CD8-positive, alpha-beta memory T cell (primary cell): ENCODE measurements at regions not wholly inside any gene's neighbourhood (a gene's known extent, or its start where the extent isn't known, plus 50 kb on each side); places are given as distances from the start of the nearest gene placed in this dataset.

ENCODE experiments used
- CTCF ChIA-PET: fragments of 350-600 bp; sonication (Branson Sonifier 250); formaldehyde crosslinking; loops from one replicate; lab custom pipeline; 2021; ENCODE audit warnings: antibody characterized with exemption; lab: Charles Lee
- POLR2A ChIA-PET: fragments of 350-600 bp; sonication (Branson Sonifier 250); formaldehyde crosslinking; loops from one replicate; lab custom pipeline; 2021; ENCODE audit warnings: antibody characterized with exemption; lab: Charles Lee
- DNase-seq, 5 donors: peaks; one replicate each; pipeline versions ENCODE4 v3.0.0 to v3.0.0-alpha.2; 2020 to 2022; ENCODE audit warnings: mixed read lengths in 1 of 5
- H3K27ac ChIP-seq: one replicate; pipeline ENCODE4 v1.7.0; 2013; ENCODE audit warnings: low read depth, mild to moderate bottlenecking, low read length, moderate library complexity
- H3K27me3 ChIP-seq: 2 replicates; pipeline ENCODE4 v1.7.0; 2013; ENCODE audit warnings: low read length, mild to moderate bottlenecking; ENCODE audit not compliant: insufficient read depth, poor library complexity, severe bottlenecking
- H3K36me3 ChIP-seq: 2 replicates; pipeline ENCODE4 v1.7.0; 2013; ENCODE audit warnings: mild to moderate bottlenecking, low read length, moderate library complexity; ENCODE audit not compliant: insufficient read depth
- H3K4me1 ChIP-seq: 2 replicates; pipeline ENCODE4 v1.7.0; 2013; ENCODE audit warnings: mild to moderate bottlenecking, low read length, moderate library complexity; ENCODE audit not compliant: insufficient read depth
- H3K4me3 ChIP-seq: 2 replicates; pipeline ENCODE4 v1.7.0; 2013; ENCODE audit warnings: mild to moderate bottlenecking, low read length
- H3K9me3 ChIP-seq: 2 replicates; pipeline ENCODE4 v1.7.0; 2013; ENCODE audit warnings: mild to moderate bottlenecking, low read length
- H3K27ac Mint-ChIP-seq, 8 donors: one replicate each; pipeline ENCODE4 v1.8.0; 2020 to 2021; ENCODE audit warnings: mixed read lengths in 8 of 8, mild to moderate bottlenecking in 6 of 8, inconsistent platforms in 3 of 8, moderate library complexity in 3 of 8
- H3K27me3 Mint-ChIP-seq, 2 donors: one replicate each; pipeline ENCODE4 v1.8.0; 2020 to 2021; ENCODE audit warnings: mixed read lengths in 2 of 2, mild to moderate bottlenecking in 1 of 2, moderate library complexity in 1 of 2
- H3K36me3 Mint-ChIP-seq, 3 donors: one replicate each; pipeline ENCODE4 v1.8.0; 2020 to 2021; ENCODE audit warnings: mixed read lengths in 3 of 3, inconsistent platforms in 1 of 3, mild to moderate bottlenecking in 1 of 3
- H3K4me1 Mint-ChIP-seq, 3 donors: one replicate each; pipeline ENCODE4 v1.8.0; 2020 to 2021; ENCODE audit warnings: mixed read lengths in 3 of 3, inconsistent platforms in 1 of 3, mild to moderate bottlenecking in 1 of 3
- H3K4me3 Mint-ChIP-seq, 7 donors: one replicate each; pipeline ENCODE4 v1.8.0; 2020 to 2021; ENCODE audit warnings: mixed read lengths in 7 of 7, mild to moderate bottlenecking in 6 of 7, moderate library complexity in 4 of 7, inconsistent platforms in 2 of 7
- H3K9me3 Mint-ChIP-seq, 5 donors: one replicate each; pipeline ENCODE4 v1.8.0; 2020 to 2022; ENCODE audit warnings: mixed read lengths in 5 of 5, mild to moderate bottlenecking in 3 of 5, moderate library complexity in 2 of 5, inconsistent platforms in 1 of 5

DNA sequence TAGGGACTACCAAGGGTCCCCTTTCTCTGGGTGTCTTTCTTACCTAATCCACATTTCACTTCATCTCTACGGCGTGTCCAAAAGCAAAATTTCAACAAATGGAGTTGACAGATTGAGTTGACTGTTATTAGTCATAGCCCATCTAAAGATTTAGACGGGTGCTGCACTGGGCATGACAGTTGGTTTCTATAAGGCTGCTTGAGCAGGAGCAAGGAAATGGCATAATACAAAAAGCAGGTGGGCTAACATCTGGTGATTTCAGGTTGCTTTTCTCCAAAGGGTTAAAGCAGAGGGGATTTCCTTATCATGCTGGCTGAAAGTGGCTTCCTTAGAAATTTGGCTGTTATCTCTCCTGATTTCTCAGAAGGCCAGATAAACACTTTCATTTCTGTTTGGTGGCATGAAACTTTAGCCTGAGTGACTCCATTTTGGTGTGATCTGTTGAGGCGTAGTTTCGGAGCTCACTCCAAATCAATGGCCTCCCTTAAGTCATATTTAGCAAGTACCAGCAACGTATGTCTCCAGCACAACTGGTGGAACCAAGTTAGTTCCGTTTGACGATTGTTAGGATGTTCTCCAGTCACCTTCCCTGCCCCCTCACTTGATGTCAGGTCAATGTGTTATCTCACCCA, 440.4 kb downstream of the FGF9 start:
- no peak overlapping the region for H3K4me3 Mint-ChIP-seq
- H3K9me3 Mint-ChIP-seq = peaks cover 0 to 3% (median 0%) of the 10 kb centered on the region in 5 donors
- no peak for DNase-seq
- H3K27ac Mint-ChIP-seq = peak overlapping the region in 2 of 8 donors; percentile 15 to 17
- Histone ChIP-seq H3K36me3 (no peaks in the 10 kb centered on the region), H3K4me3 (no peak overlapping the region), H3K27ac (no peak overlapping the region), H3K9me3 (no peaks in the 10 kb centered on the region), H3K4me1 (peaks cover 46% of the 10 kb centered on the region), H3K27me3 (no peaks in the 10 kb centered on the region)
- no peaks in the 10 kb centered on the region for H3K27me3 Mint-ChIP-seq
- peaks cover 53 to 93% (median 77%) of the 10 kb centered on the region in 3 donors for H3K4me1 Mint-ChIP-seq
- POLR2A ChIA-PET = no interaction called here
- CTCF ChIA-PET = no interaction called here
- peaks cover 0 to 7% (median 1%) of the 10 kb centered on the region in 3 donors for H3K36me3 Mint-ChIP-seq

DNA sequence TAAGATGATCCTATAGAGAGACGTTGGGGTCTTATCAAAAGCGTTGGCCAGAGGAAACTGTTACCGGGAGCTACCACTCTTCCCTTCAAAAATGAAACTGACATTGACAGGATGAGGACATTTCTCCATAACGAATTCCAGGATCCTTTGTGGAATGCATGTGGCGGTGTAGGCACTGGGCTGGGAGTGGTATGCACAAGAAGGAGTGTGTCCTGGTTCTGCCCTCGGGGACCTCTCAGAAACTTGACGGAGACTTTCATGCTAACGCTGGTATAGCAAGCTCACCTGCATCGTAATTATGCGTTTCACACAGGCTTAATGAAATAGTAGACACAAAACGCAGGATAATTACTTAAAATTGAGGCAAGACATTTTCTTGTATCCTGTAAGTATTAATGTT, 441.1 kb downstream of the FGF9 start:
- Mint-ChIP-seq H3K4me3 (no peak overlapping the region), H3K9me3 (peaks cover 0 to 9% (median 0%) of the 10 kb centered on the region in 5 donors), H3K4me1 (peaks cover 46 to 93% (median 75%) of the 10 kb centered on the region in 3 donors), H3K36me3 (peaks cover 0 to 7% (median 1%) of the 10 kb centered on the region in 3 donors), H3K27me3 (no peaks in the 10 kb centered on the region), H3K27ac (peak overlapping the region in 3 of 8 donors; percentile 15 to 66 (median 47))
- ChIA-PET CTCF (no interaction called here), POLR2A (no interaction called here)
- H3K36me3 ChIP-seq = no peaks in the 10 kb centered on the region
- H3K27me3 ChIP-seq = no peaks in the 10 kb centered on the region
- no peak overlapping the region for H3K4me3 ChIP-seq
- no peak for DNase-seq
- peaks cover 39% of the 10 kb centered on the region for H3K4me1 ChIP-seq
- no peaks in the 10 kb centered on the region for H3K9me3 ChIP-seq
- no peak overlapping the region for H3K27ac ChIP-seq

DNA sequence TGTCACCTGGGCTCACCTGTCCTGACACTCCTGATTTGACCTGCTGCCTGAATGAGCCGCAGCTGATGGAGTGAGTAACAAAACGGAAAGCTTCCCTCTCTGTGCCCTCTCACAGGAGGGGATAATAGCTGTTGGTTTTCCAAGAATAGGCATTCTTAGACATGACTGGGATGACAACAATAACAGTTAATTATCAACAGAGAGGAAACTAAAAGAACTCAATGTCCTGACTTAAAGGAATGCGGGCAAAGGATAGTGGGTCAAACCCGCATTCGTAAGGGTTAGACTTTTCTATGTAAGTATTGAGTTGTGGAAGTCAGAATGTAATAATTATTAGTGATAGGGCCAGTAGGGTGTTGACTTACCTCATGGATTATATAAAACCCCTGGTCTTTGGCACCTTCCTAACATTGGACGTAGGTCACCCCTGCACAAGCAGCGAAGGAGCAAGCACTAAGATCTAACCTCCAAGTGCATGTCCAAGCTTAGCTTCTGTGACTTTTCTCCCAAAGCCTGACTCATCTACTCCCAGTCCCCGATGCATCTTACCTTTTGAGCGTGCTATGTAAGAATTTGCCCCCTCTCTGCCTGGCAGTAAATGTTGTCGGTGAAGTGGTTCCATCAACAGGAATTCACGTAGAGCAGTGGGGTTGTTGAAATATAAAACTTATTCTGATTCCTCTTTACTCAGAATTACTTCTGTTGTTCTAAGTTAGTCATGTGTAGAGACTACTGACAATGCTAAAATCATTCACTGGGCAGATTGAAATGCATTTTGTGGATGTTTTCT, 442.3 kb downstream of the FGF9 start:
- H3K27ac ChIP-seq = no peak overlapping the region
- ChIA-PET CTCF (interaction anchor here (1.5 kb wide), 1 partner anchor 51 kb away, joined by 4 read pairs; no protein-coding TSS in a partner anchor), POLR2A (no interaction called here)
- H3K4me3 Mint-ChIP-seq = peak overlapping the region in 1 of 7 donors; percentile 21
- H3K9me3 ChIP-seq = no peaks in the 10 kb centered on the region
- DNase-seq = no peak
- H3K4me3 ChIP-seq = no peak overlapping the region
- no peaks in the 10 kb centered on the region for H3K27me3 Mint-ChIP-seq
- H3K36me3 ChIP-seq = no peaks in the 10 kb centered on the region
- H3K27ac Mint-ChIP-seq = peak overlapping the region in 4 of 8 donors; percentile 8 to 91 (median 77)
- H3K4me1 Mint-ChIP-seq = peaks cover 34 to 88% (median 68%) of the 10 kb centered on the region in 3 donors
- H3K4me1 ChIP-seq = peaks cover 27% of the 10 kb centered on the region
- no peaks in the 10 kb centered on the region for H3K27me3 ChIP-seq
- H3K9me3 Mint-ChIP-seq = peaks cover 0 to 10% (median 0%) of the 10 kb centered on the region in 5 donors
- peaks cover 0 to 7% (median 1%) of the 10 kb centered on the region in 3 donors for H3K36me3 Mint-ChIP-seq

DNA sequence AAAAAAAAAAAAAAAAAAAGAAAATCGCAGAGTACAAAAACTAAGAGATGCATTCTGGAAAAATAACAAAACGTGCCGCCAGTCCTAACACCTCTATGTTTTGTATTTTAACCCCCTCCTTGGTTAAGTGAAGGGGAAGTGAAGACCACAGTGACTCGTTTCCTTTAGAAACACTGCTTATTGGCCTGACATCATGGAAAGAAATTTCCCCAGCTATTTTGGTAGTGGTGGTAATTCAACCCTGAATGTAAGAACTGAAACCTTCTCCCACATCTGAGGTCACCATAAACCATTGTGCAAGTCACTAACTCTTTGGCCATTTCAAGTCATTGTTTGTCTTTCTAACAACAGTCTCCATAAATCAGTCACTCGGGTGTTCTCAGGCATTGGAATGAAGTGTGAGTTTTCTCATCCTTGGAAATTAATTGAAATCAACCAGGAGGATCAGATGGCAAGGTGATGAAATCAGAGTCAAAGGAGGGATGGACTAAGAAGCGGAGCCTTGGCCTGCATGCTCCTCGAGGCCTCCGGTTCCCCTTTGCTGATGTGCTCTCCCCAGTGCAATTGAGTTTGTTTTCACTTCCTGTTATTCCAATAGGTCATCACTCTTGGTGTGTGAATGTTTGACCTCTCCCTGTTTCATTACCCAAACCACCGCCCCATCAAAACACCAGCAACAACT, 443.9 kb downstream of the FGF9 start:
- H3K27me3 ChIP-seq = no peaks in the 10 kb centered on the region
- CTCF ChIA-PET = interaction anchor here (0.7 to 1.5 kb wide), 3 partner anchors 53 to 435 kb away, joined by 3 to 4 read pairs (median 3); no protein-coding TSS in a partner anchor
- H3K9me3 ChIP-seq = no peaks in the 10 kb centered on the region
- POLR2A ChIA-PET = interaction anchor here (0.6 to 0.7 kb wide), 3 partner anchors 10 to 445 kb away, joined by 3 to 8 read pairs (median 4); no protein-coding TSS in a partner anchor
- H3K36me3 ChIP-seq = no peaks in the 10 kb centered on the region
- H3K9me3 Mint-ChIP-seq = peaks cover 0 to 10% (median 0%) of the 10 kb centered on the region in 5 donors
- H3K4me1 ChIP-seq = peaks cover 18% of the 10 kb centered on the region
- peaks cover 0 to 9% (median 1%) of the 10 kb centered on the region in 3 donors for H3K36me3 Mint-ChIP-seq
- H3K4me3 Mint-ChIP-seq = peak overlapping the region; percentile 40 to 73 (median 63)
- no peak overlapping the region for H3K27ac ChIP-seq
- H3K4me1 Mint-ChIP-seq = peaks cover 32 to 82% (median 55%) of the 10 kb centered on the region in 3 donors
- no peaks in the 10 kb centered on the region for H3K27me3 Mint-ChIP-seq
- H3K4me3 ChIP-seq = no peak overlapping the region
- peak overlapping the region; percentile 75 to 95 (median 90) for H3K27ac Mint-ChIP-seq
- DNase-seq = peak in 4 of 5 donors; percentile 29 to 83 (median 76)

DNA sequence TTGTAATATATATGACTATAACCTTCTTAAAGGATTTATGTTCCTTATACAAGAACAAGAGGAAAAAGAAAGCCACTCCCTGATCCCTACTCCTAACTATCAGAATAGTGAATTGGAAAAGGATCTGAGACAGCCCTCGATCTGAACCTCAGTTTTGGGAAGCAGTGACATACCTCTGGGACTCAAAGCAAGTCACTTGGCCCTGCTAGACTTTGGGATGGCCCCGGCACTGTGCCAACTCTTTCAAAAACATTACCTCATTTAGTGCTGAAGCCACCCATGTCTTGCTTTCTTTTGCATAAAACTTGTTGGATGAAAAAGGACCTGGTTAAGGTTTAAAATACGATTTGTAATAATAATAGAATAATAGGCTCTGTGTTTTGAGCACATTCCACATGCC, 447.3 kb downstream of the FGF9 start:
- H3K4me1 ChIP-seq = peaks cover 18% of the 10 kb centered on the region
- peaks cover 0 to 8% (median 1%) of the 10 kb centered on the region in 3 donors for H3K36me3 Mint-ChIP-seq
- peaks cover 0 to 10% (median 0%) of the 10 kb centered on the region in 5 donors for H3K9me3 Mint-ChIP-seq
- CTCF ChIA-PET = no interaction called here
- POLR2A ChIA-PET = interaction anchor here (0.7 kb wide), 1 partner anchor 42 kb away, joined by 3 read pairs; no protein-coding TSS in a partner anchor
- no peaks in the 10 kb centered on the region for H3K27me3 ChIP-seq
- DNase-seq = no peak
- no peaks in the 10 kb centered on the region for H3K36me3 ChIP-seq
- H3K4me1 Mint-ChIP-seq = peaks cover 28 to 61% (median 35%) of the 10 kb centered on the region in 3 donors
- no peak overlapping the region for H3K4me3 Mint-ChIP-seq
- peak overlapping the region in 2 of 8 donors; percentile 31 to 56 for H3K27ac Mint-ChIP-seq
- no peaks in the 10 kb centered on the region for H3K27me3 Mint-ChIP-seq
- H3K4me3 ChIP-seq = no peak overlapping the region
- no peaks in the 10 kb centered on the region for H3K9me3 ChIP-seq
- no peak overlapping the region for H3K27ac ChIP-seq

DNA sequence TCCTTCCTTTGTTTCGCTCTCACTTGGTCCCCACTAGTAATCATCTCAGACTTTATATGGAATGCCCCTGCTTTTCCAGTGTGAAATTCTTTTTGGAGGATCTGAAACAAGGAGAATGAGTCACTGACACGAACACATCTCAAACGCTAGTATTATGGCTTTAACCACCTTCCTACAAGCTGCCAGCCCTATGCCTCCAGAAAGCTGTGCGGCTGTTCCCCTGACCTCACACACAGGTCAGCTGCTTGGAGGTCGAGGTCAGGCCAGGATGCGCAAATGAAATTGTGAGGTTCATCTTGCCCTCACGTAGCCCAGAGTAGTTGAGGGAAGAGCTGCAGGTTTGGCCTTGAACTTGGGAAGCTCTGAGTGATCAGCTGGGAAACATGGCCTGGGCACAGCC, 449.8 kb downstream of the FGF9 start:
- Histone ChIP-seq H3K4me3 (no peak overlapping the region), H3K27ac (no peak overlapping the region), H3K36me3 (no peaks in the 10 kb centered on the region), H3K9me3 (no peaks in the 10 kb centered on the region), H3K27me3 (no peaks in the 10 kb centered on the region), H3K4me1 (no peaks in the 10 kb centered on the region)
- DNase-seq = no peak
- peaks cover 0 to 3% (median 0%) of the 10 kb centered on the region in 3 donors for H3K36me3 Mint-ChIP-seq
- H3K9me3 Mint-ChIP-seq = peaks cover 0 to 7% (median 0%) of the 10 kb centered on the region in 5 donors
- no peaks in the 10 kb centered on the region for H3K27me3 Mint-ChIP-seq
- ChIA-PET CTCF (interaction anchor here (1.0 to 1.4 kb wide), 3 partner anchors 8 to 484 kb away, joined by 3 read pairs; no protein-coding TSS in a partner anchor), POLR2A (no interaction called here)
- H3K4me3 Mint-ChIP-seq = no peak overlapping the region
- H3K4me1 Mint-ChIP-seq = peaks cover 4 to 54% (median 25%) of the 10 kb centered on the region in 3 donors
- no peak overlapping the region for H3K27ac Mint-ChIP-seq

DNA sequence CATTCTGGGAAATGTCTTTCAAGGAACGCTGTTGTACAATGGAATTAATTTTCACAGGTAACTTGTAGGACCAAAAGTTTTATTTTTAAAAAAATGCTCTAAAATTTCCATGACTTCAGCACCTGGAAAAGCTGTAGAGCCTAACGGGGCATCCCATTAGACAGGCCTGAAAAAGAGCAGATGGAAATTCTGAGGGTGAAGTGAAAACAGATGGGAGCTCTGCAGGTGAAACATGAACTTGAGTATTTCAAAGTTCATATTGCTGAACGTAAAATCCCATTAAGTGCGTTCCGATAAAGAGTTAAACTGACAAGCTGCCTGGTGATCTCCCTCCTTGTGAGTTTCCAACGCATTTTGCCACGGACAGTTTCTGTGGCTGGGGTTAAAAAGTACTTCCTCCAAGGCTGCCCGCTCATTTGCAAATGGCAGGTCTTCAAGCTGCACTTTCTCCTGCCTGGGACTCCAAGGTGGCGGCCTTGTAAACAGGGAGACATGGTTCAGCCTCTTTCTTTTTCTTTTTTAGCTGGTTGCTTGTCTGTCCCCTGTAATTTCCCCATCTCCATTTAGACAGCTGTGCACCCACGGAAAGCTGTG, 450.4 kb downstream of the FGF9 start:
- peaks cover 0 to 7% (median 0%) of the 10 kb centered on the region in 5 donors for H3K9me3 Mint-ChIP-seq
- POLR2A ChIA-PET = no interaction called here
- H3K27ac ChIP-seq = no peak overlapping the region

More for the DNA sequence above, 450.4 kb downstream of the FGF9 start:
- no peak overlapping the region for H3K27ac Mint-ChIP-seq
- Histone ChIP-seq H3K4me3 (no peak overlapping the region), H3K27me3 (no peaks in the 10 kb centered on the region), H3K36me3 (no peaks in the 10 kb centered on the region), H3K9me3 (no peaks in the 10 kb centered on the region), H3K4me1 (no peaks in the 10 kb centered on the region)
- H3K4me3 Mint-ChIP-seq = no peak overlapping the region
- H3K27me3 Mint-ChIP-seq = no peaks in the 10 kb centered on the region
- CTCF ChIA-PET = interaction anchor here (0.9 to 1.4 kb wide), 4 partner anchors 8 to 485 kb away, joined by 3 read pairs; no protein-coding TSS in a partner anchor
- peaks cover 0 to 3% (median 0%) of the 10 kb centered on the region in 3 donors for H3K36me3 Mint-ChIP-seq
- no peak for DNase-seq
- H3K4me1 Mint-ChIP-seq = peaks cover 7 to 54% (median 31%) of the 10 kb centered on the region in 3 donors
